Keratinocyte (primary cell): ENCODE measurements at regions not wholly inside any gene's neighbourhood (a gene's known extent, or its start where the extent isn't known, plus 50 kb on each side); places are given as distances from the start of the nearest gene placed in this dataset.

Source experiments
- DNase-seq: peaks from one replicate; pipeline ENCODE4 v3.0.0-alpha.2; 2011; ENCODE audit warnings: low read depth, missing footprints, low spot score
- FAIRE-seq: peaks from 2 replicates; lab custom pipeline; 2011; peaks lifted over from hg19 to GRCh38; lab: Jason Lieb, UNC
- H2AFZ ChIP-seq: 2 replicates; pipeline ENCODE4 v1.6.0; 2012; ENCODE audit warnings: low read length, control low read depth, inconsistent platforms; ENCODE audit not compliant: control insufficient read depth
- H3K27ac ChIP-seq: 2 replicates; pipeline ENCODE4 v1.5.1; 2011; ENCODE audit warnings: low read length; ENCODE audit not compliant: control insufficient read depth, insufficient read depth
- H3K27me3 ChIP-seq: 3 replicates; pipeline ENCODE4 v1.6.0; 2011; ENCODE audit warnings: low read length; ENCODE audit not compliant: control insufficient read depth, insufficient read depth; ENCODE audit errors: extremely low read depth
- H3K36me3 ChIP-seq, 2 experiments: 2 replicates in 1 of 2; 3 replicates in 1 of 2; pipeline ENCODE4 v1.5.1; 2011; ENCODE audit warnings: low read length in 2 of 2, mild to moderate bottlenecking in 1 of 2; ENCODE audit not compliant: control insufficient read depth in 2 of 2, insufficient read depth in 2 of 2; ENCODE audit errors: extremely low read depth in 1 of 2
- H3K4me1 ChIP-seq: 3 replicates; pipeline ENCODE4 v1.5.1; 2011; ENCODE audit warnings: low read length; ENCODE audit not compliant: control insufficient read depth, insufficient read depth; ENCODE audit errors: extremely low read depth
- H3K4me2 ChIP-seq: 3 replicates; pipeline ENCODE4 v1.6.0; 2011; ENCODE audit warnings: low read depth, low read length; ENCODE audit not compliant: control insufficient read depth, insufficient read depth; ENCODE audit errors: extremely low read depth
- H3K4me3 ChIP-seq, 3 experiments: fragments of 200-600 bp in 1 of 3; sonication (generic) in 1 of 3; 2 replicates in 2 of 3; 3 replicates in 1 of 3; pipeline ENCODE4 v1.5.1; 2011 to 2016; ENCODE audit warnings: low read length in 3 of 3, mild to moderate bottlenecking in 3 of 3, control low read depth in 2 of 3, inconsistent platforms in 1 of 3, low read depth in 1 of 3, mixed read lengths in 1 of 3, mixed run types in 1 of 3, moderate library complexity in 1 of 3; ENCODE audit not compliant: control insufficient read depth in 2 of 3, insufficient read depth in 2 of 3; ENCODE audit errors: extremely low read depth in 1 of 3
- H3K79me2 ChIP-seq: 2 replicates; pipeline ENCODE4 v1.6.0; 2012; ENCODE audit warnings: low read length; ENCODE audit not compliant: control insufficient read depth, insufficient read depth
- H3K9ac ChIP-seq: 3 replicates; pipeline ENCODE4 v1.6.0; 2011; ENCODE audit warnings: low read length; ENCODE audit not compliant: control insufficient read depth, insufficient read depth; ENCODE audit errors: extremely low read depth
- H3K9me1 ChIP-seq: 3 replicates; pipeline ENCODE4 v1.6.0; 2011; ENCODE audit warnings: low read length; ENCODE audit not compliant: control insufficient read depth, insufficient read depth; ENCODE audit errors: extremely low read depth
- H3K9me3 ChIP-seq: 2 replicates; pipeline ENCODE4 v1.5.1; 2012; ENCODE audit warnings: low read depth, low read length; ENCODE audit not compliant: control insufficient read depth
- H4K20me1 ChIP-seq: 3 replicates; pipeline ENCODE4 v1.6.0; 2011; ENCODE audit warnings: low read length; ENCODE audit not compliant: control insufficient read depth, insufficient read depth; ENCODE audit errors: extremely low read depth
- EZH2 ChIP-seq: IDR thresholded peaks from one replicate; pipeline ENCODE4 v1.6.1; 2012; ENCODE audit warnings: inconsistent platforms, mild to moderate bottlenecking, low read length, moderate library complexity
- dilution Hi-C: fragments of 300-500 bp; cut with MboI; formaldehyde crosslinking; loops from one replicate; pipeline ENCODE4 v1.7.0; 2020; ENCODE audit warnings: low sequenced_read_pairs; ENCODE audit not compliant: extremely low pct_ligation_motif_present
- TF ChIP-seq, protein P1 (sequence below), 3 experiments: IDR thresholded peaks in 1 of 3; conservative IDR thresholded peaks in 1 of 3; optimal IDR thresholded peaks in 1 of 3; 2 replicates in 2 of 3; 3 replicates in 1 of 3; pipeline versions ENCODE3 to v1.5.1; 2011; ENCODE audit warnings: low read length in 3 of 3, mild to moderate bottlenecking in 3 of 3, moderate library complexity in 2 of 3, control low read depth in 1 of 3, inconsistent platforms in 1 of 3; ENCODE audit not compliant: insufficient read depth in 2 of 3; ENCODE audit errors: extremely low read depth in 1 of 3

DNA sequence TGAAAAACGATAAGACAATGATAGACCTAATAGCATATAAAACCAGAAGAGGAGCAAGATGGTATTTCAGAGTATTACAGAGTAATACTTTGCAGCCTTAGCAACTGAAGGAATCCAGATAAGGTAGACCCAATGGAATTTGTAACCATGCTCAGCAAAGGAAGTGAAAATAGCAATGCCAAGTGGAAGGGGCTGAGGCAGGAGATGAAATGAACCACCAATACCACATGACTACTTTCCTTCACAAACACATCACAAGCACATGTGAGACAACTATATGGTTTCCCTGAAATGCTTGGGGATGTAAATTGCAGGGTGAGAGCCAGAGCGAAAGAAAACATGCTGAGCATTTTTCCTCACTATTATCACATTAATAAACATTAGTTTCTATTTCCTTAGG, 79.8 kb upstream of the MELK start:
- Histone ChIP-seq H3K27me3 (no peaks in the 10 kb centered on the region), H2AFZ (no peak overlapping the region), H4K20me1 (no peaks in the 10 kb centered on the region), H3K9ac (no peak overlapping the region), H3K27ac (no peak overlapping the region), H3K4me2 (no peak overlapping the region), H3K9me3 (no peaks in the 10 kb centered on the region), H3K4me3 (no peak overlapping the region), H3K9me1 (no peaks in the 10 kb centered on the region), H3K79me2 (no peaks in the 10 kb centered on the region), H3K4me1 (peaks cover 6% of the 10 kb centered on the region), H3K36me3 (no peaks in the 10 kb centered on the region)
- dilution Hi-C loops: no loop called here
- FAIRE-seq (no peak), DNase-seq (no peak)
- TF ChIP-seq EZH2: no peak
- TF ChIP-seq, protein P1, sequence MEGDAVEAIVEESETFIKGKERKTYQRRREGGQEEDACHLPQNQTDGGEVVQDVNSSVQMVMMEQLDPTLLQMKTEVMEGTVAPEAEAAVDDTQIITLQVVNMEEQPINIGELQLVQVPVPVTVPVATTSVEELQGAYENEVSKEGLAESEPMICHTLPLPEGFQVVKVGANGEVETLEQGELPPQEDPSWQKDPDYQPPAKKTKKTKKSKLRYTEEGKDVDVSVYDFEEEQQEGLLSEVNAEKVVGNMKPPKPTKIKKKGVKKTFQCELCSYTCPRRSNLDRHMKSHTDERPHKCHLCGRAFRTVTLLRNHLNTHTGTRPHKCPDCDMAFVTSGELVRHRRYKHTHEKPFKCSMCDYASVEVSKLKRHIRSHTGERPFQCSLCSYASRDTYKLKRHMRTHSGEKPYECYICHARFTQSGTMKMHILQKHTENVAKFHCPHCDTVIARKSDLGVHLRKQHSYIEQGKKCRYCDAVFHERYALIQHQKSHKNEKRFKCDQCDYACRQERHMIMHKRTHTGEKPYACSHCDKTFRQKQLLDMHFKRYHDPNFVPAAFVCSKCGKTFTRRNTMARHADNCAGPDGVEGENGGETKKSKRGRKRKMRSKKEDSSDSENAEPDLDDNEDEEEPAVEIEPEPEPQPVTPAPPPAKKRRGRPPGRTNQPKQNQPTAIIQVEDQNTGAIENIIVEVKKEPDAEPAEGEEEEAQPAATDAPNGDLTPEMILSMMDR (optimal IDR thresholded peaks at IDR 0.05 in 1 of 3, IDR thresholded peaks at IDR 0.05 in 1 of 3, conservative IDR thresholded peaks at IDR 0.05 in 1 of 3; ENCODE audit: extremely low read depth in 1 of 3, insufficient read depth in 2 of 3, low read length in 3 of 3): no peak

DNA sequence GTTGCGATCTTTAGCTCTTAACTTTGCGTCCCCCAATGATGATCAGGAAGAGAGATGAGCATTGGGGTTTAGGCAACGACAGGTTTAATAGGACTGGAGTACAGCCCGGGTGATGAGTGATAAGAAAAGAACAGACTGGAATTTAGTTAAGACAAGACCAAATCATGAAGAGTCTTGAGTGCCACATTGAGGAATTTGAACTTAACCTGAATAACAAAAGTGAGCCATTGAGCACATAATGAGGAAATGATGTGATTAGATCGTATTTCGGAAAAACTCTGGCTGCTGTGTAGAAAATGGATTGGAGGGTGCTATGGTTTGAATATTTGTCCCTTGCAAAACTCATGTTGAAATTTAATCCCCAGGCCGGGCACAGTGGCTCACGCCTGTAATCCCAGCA, 83.2 kb upstream of the MELK start:
- FAIRE-seq: no peak
- H2AFZ ChIP-seq: no peak overlapping the region
- H3K27me3 ChIP-seq: no peaks in the 10 kb centered on the region
- H3K4me3 ChIP-seq: no peak overlapping the region
- H3K36me3 ChIP-seq: no peaks in the 10 kb centered on the region
- TF ChIP-seq, protein P1 (optimal IDR thresholded peaks at IDR 0.05 in 1 of 3, IDR thresholded peaks at IDR 0.05 in 1 of 3, conservative IDR thresholded peaks at IDR 0.05 in 1 of 3; ENCODE audit: extremely low read depth in 1 of 3, insufficient read depth in 2 of 3, low read length in 3 of 3): no peak
- TF ChIP-seq EZH2: no peak
- H4K20me1 ChIP-seq: no peaks in the 10 kb centered on the region
- dilution Hi-C loops: no loop called here
- no peak overlapping the region for H3K27ac ChIP-seq
- no peaks in the 10 kb centered on the region for H3K9me3 ChIP-seq
- no peak for DNase-seq
- peaks cover 21% of the 10 kb centered on the region for H3K79me2 ChIP-seq
- peaks cover 16% of the 10 kb centered on the region for H3K4me1 ChIP-seq
- H3K4me2 ChIP-seq: no peak overlapping the region
- no peak overlapping the region for H3K9ac ChIP-seq
- H3K9me1 ChIP-seq: no peaks in the 10 kb centered on the region
